ENCODE measurements at regions not wholly inside any gene's neighbourhood (a gene's known extent, or its start where the extent isn't known, plus 50 kb on each side); places are given as distances from the start of the nearest gene placed in this dataset.

DNA sequence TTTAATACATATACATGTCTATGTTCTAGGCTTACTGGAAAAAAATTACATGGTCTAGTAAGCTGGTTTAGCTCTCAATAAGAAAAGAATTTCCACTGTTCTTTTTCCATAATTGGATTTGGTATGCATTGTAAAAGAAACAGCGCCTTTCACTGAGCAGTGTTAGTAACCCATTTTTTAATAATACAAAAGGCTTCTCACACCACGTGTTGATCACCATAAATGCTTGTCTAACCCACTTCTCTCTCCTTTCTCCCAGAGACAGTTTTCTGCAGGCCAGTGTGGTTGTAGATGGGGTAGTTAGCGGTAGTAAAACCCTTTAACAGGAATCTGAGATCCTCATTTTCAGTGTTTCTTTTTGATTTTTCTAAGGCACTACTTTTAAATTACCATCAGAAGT, 348.7 kb upstream of the MANEA start:
- Histone ChIP-seq H4K20me1 (ENCODE audit: control insufficient read depth, insufficient read depth) (no peaks in the 10 kb centered on the region; the same call in 1 of the 2 replicates), H3K4me1 (ENCODE audit: control insufficient read depth, insufficient read depth, low read length) (no peaks in the 10 kb centered on the region), H3K9ac (ENCODE audit: control insufficient read depth, insufficient read depth, low read length) (no peak overlapping the region), H3K27me3 (replicated peaks in 1 of 2; ENCODE audit: control insufficient read depth in 2 of 2, insufficient read depth in 2 of 2, low read length in 1 of 2) (no peaks in the 10 kb centered on the region), H2AFZ (ENCODE audit: control insufficient read depth, low read depth, low read length) (no peak overlapping the region), H3K4me2 (ENCODE audit: control insufficient read depth, insufficient read depth) (no peak overlapping the region), H3K79me2 (ENCODE audit: control insufficient read depth, insufficient read depth, low read length) (no peaks in the 10 kb centered on the region), H3K27ac (ENCODE audit: control insufficient read depth, insufficient read depth) (no peak overlapping the region), H3K4me3 (no peak overlapping the region), H3K9me3 (replicated peaks; ENCODE audit: control insufficient read depth, insufficient read depth, low read length) (no peaks in the 10 kb centered on the region), H3K36me3 (ENCODE audit: control insufficient read depth in 2 of 2, insufficient read depth in 2 of 2, low read length in 1 of 2) (no peaks in the 10 kb centered on the region)
- ChIA-PET CTCF (no interaction called here), SMC1A (ENCODE audit: uncharacterized antibody, unreplicated experiment) (no interaction called here), POLR2A (no interaction called here), RAD21 (ENCODE audit: unreplicated experiment) (no interaction called here)
- in situ Hi-C loops (cut with MboI) (no loop called here), intact Hi-C loops (cut with micrococcal nuclease; ENCODE audit: unreplicated experiment) (no loop called here)
- no peak for DNase-seq (ENCODE audit: low read depth, low spot score)
- no TSS peak for BruUV-seq (replicated peaks)
- 24% methylated on average over 3 of the region's 3 CpGs for WGBS (ENCODE audit: insufficient coverage, insufficient replicate concordance, low lambda C conversion rate, missing lambda C conversion rate)
- ATAC-seq, result no peak
- FAIRE-seq, result no peak
- TF ChIP-seq, protein P1, sequence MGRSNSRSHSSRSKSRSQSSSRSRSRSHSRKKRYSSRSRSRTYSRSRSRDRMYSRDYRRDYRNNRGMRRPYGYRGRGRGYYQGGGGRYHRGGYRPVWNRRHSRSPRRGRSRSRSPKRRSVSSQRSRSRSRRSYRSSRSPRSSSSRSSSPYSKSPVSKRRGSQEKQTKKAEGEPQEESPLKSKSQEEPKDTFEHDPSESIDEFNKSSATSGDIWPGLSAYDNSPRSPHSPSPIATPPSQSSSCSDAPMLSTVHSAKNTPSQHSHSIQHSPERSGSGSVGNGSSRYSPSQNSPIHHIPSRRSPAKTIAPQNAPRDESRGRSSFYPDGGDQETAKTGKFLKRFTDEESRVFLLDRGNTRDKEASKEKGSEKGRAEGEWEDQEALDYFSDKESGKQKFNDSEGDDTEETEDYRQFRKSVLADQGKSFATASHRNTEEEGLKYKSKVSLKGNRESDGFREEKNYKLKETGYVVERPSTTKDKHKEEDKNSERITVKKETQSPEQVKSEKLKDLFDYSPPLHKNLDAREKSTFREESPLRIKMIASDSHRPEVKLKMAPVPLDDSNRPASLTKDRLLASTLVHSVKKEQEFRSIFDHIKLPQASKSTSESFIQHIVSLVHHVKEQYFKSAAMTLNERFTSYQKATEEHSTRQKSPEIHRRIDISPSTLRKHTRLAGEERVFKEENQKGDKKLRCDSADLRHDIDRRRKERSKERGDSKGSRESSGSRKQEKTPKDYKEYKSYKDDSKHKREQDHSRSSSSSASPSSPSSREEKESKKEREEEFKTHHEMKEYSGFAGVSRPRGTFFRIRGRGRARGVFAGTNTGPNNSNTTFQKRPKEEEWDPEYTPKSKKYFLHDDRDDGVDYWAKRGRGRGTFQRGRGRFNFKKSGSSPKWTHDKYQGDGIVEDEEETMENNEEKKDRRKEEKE (IDR thresholded peaks at IDR 0.05), result no peak
- TF ChIP-seq EED (IDR thresholded peaks at IDR 0.05; ENCODE audit: low read depth), result no peak
- TF ChIP-seq, protein P2, sequence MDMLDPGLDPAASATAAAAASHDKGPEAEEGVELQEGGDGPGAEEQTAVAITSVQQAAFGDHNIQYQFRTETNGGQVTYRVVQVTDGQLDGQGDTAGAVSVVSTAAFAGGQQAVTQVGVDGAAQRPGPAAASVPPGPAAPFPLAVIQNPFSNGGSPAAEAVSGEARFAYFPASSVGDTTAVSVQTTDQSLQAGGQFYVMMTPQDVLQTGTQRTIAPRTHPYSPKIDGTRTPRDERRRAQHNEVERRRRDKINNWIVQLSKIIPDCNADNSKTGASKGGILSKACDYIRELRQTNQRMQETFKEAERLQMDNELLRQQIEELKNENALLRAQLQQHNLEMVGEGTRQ (IDR thresholded peaks at IDR 0.05; ENCODE audit: borderline replicate concordance, low read depth, low read length), result no peak
- TF ChIP-seq TCF12 (IDR thresholded peaks at IDR 0.05; ENCODE audit: low read depth, low read length), result no peak
- TF ChIP-seq, protein P3, sequence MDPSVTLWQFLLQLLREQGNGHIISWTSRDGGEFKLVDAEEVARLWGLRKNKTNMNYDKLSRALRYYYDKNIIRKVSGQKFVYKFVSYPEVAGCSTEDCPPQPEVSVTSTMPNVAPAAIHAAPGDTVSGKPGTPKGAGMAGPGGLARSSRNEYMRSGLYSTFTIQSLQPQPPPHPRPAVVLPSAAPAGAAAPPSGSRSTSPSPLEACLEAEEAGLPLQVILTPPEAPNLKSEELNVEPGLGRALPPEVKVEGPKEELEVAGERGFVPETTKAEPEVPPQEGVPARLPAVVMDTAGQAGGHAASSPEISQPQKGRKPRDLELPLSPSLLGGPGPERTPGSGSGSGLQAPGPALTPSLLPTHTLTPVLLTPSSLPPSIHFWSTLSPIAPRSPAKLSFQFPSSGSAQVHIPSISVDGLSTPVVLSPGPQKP (IDR thresholded peaks at IDR 0.05; ENCODE audit: low read depth, low read length), result no peak
- no peak for TF ChIP-seq GATAD2B (conservative IDR thresholded peaks at IDR 0.05; ENCODE audit: low read depth)
- no peak for TF ChIP-seq POU2F2 (IDR thresholded peaks at IDR 0.05; ENCODE audit: borderline replicate concordance, low read depth, low read length)
- no peak for TF ChIP-seq MEF2B (IDR thresholded peaks at IDR 0.05; ENCODE audit: partially characterized antibody, poor library complexity, severe bottlenecking)
- no peak for TF ChIP-seq NR2C1 (IDR thresholded peaks at IDR 0.05)
- TF ChIP-seq, protein P4, sequence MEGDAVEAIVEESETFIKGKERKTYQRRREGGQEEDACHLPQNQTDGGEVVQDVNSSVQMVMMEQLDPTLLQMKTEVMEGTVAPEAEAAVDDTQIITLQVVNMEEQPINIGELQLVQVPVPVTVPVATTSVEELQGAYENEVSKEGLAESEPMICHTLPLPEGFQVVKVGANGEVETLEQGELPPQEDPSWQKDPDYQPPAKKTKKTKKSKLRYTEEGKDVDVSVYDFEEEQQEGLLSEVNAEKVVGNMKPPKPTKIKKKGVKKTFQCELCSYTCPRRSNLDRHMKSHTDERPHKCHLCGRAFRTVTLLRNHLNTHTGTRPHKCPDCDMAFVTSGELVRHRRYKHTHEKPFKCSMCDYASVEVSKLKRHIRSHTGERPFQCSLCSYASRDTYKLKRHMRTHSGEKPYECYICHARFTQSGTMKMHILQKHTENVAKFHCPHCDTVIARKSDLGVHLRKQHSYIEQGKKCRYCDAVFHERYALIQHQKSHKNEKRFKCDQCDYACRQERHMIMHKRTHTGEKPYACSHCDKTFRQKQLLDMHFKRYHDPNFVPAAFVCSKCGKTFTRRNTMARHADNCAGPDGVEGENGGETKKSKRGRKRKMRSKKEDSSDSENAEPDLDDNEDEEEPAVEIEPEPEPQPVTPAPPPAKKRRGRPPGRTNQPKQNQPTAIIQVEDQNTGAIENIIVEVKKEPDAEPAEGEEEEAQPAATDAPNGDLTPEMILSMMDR (IDR thresholded peaks at IDR 0.05 in 2 of 3, conservative IDR thresholded peaks at IDR 0.05 in 1 of 3; ENCODE audit: control insufficient read depth in 2 of 3, extremely low read depth in 1 of 3, insufficient read depth in 1 of 3, low read depth in 3 of 3, low read length in 3 of 3), result no peak
- TF ChIP-seq, protein P5, sequence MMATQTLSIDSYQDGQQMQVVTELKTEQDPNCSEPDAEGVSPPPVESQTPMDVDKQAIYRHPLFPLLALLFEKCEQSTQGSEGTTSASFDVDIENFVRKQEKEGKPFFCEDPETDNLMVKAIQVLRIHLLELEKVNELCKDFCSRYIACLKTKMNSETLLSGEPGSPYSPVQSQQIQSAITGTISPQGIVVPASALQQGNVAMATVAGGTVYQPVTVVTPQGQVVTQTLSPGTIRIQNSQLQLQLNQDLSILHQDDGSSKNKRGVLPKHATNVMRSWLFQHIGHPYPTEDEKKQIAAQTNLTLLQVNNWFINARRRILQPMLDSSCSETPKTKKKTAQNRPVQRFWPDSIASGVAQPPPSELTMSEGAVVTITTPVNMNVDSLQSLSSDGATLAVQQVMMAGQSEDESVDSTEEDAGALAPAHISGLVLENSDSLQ (IDR thresholded peaks at IDR 0.05), result no peak
- TF ChIP-seq STAT3 (IDR thresholded peaks at IDR 0.05; ENCODE audit: low read depth, low read length), result no peak

Data from GM12878 (cell line).